GM18505 (cell line): ENCODE measurements at regions not wholly inside any gene's neighbourhood (a gene's known extent, or its start where the extent isn't known, plus 50 kb on each side); places are given as distances from the start of the nearest gene placed in this dataset.

ENCODE experiments used
- ATAC-seq: cut with Tn5 transposase; IDR thresholded peaks from one replicate; pipeline ENCODE4 v1.9.1; 2021; ENCODE audit not compliant: unreplicated experiment
- POLR2A ChIP-seq: IDR thresholded peaks from 4 replicates; pipeline ENCODE4 v1.6.1; 2011; ENCODE audit warnings: borderline replicate concordance; ENCODE audit not compliant: insufficient read depth, insufficient read length; ENCODE audit errors: extremely low read depth

DNA sequence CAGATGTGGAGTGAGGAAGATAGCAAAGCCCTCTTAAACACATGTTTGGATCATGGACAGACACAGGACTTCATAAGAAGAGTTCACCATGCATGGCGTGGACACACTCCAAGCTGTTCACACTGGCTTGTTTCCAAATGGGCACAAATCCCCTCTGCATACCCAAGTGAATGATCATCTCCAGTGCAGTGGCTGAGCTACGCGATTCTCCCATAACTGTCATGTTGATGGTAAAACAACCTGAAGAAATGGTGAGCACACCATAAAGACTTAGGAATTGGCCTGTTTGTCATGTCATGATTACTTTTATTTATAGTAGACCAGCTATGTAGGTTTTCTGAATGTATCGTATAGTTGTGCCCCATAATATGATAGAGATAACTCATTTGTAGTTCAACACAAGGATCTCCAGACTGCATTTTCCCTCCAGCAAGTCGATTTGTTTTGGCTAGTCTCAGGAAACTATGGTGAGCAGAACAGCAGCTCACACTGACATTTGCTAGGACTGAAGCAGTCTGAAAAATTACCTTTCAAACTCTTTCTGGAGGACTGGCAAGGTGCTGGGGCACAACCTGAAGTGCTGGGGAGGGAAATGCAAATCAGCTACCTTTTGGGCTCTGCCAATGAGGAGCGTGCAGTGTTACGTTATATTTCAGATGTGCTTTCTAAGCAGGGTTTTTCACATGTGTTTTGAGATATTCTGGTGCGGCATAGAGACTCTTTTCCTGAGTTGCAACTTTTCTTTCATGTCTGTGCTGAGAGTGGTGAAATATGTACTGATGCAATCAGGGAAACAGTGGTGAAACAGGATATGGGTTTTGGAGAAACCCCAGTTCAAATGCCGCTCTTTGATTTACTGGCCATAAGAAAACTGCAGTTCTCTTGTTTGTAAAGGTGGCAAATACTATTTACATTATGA lies 629.6 kb upstream of the DPP6 start:
- no peak for TF ChIP-seq POLR2A
- ATAC-seq = no peak

DNA sequence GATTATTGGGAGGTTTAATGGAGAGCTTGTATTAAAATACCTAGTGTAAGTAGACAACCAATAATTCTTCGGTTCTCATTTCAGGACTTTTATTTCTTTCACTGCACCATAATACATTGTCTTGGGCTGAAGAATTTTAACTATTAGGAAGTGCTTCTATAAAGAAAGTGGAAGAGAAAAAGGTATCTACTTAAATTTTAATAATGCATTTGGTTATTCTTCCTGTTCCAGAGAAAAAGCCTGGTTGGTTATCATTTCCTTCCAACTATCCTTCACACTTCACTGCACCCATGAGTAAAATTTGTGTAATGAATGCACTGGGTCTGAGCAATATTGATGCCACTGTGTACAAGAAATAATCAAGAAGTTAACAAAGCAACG lies 629.0 kb upstream of the DPP6 start:
- ATAC-seq = no peak
- no peak for TF ChIP-seq POLR2A

DNA sequence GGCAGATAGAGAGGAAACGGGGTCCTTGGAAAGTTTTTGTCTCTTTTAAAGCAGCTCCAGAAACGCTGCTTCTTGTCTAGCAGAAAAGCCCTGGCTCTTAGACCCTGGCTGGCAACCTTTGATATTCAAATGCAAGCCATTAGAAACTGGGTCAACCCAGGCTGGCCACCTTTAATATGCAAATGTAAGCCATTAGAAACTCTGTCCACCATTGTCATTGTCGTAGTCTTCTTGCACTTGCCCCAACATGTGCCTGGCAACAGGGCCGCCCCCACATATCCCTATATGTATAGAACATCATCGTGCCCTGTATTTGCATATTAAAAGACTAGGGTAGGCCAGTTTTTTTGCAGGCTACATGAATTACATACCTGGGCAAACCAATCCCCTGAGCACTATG lies 621.3 kb upstream of the DPP6 start:
- no peak for TF ChIP-seq POLR2A
- no peak for ATAC-seq

DNA sequence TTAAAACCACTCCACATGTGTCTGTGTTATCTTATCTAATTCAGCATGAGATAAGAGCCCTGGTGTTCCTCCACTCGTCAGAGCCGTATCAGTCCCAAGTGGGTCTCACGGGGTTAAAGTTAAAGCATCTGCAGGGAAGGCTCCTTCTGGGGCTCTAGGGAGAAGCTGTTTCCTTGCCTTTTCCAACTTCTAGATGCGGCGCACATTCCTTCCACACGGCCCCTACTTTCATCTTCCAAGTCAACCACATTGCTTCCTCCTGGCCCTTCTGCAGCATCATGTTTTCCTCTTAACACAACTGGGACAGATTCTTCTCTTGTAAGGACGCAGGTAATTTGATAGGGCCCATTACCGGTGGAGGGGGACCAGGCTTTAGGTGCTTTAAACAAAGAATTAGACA lies 620.1 kb upstream of the DPP6 start:
- TF ChIP-seq POLR2A = no peak
- ATAC-seq = no peak

DNA sequence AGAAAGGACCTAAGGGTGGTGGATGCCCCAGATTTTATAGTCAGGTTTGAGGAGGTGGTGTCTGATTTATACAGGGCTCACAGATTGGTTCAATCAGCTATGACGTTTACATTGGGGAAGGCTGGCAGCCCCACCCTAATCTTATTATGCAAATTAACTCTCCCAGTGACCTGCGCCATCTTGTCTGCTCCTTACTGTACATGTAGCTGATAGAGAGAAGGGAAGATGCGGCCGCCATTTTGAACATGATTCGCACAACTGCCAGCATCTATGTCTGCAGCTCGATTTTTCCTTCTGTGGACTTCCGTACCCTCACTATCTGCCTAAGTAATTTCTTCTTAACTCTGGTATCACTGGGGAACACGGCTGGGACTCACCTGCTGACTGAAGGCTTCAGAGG lies 619.0 kb upstream of the DPP6 start:
- ATAC-seq = no peak
- TF ChIP-seq POLR2A = no peak

DNA sequence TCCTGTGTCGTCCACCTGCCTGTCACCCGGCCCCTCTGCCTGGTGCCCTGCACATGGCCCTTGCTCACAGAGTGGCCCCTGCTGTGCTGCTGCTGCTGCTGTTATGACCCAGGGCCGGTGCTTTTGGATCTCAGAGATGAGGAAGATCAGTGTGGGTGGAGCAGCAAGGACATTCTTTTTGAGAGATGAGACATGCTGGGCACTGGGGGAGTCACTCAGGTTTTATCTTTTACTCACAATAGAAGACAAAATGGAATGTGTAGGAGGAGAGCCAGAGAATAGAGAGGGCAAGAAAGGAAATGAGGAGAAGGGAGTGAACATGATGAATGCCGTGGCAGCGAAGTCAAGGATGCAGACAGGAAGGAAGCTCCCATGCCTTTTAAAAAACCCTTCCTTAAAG lies 611.5 kb upstream of the DPP6 start:
- no peak for TF ChIP-seq POLR2A
- ATAC-seq = no peak

DNA sequence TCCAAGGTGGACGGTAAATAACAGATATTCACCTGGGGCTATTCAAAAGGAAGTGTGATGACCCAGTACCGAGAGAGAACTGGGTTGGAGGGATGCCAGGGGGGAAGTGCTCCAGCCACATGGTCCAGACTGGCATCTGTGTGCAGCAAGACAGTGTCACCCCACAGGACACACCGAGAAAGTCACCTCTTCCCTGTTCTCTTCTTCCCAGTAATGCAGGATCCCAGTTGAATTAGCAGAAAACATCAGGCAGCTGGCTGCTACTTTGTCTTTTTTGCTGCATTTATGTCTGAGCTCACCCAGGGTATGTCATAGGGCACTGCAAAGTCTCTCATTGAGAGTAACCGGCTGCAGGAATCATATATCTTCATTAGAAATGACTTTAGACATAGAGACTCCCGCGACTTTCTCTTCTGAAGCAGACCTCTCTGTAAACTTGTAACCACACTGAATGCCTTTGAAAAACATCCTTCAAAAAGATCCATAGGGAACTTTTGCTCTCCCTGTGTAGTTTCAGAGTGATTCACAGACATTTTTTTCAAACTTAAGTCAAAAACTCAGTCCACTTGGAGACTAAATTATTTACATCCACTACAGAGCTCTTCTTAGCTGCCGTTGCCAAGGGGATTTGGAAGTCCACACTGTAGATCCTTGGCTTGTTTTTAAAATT lies 609.0 kb upstream of the DPP6 start:
- ATAC-seq = no peak
- no peak for TF ChIP-seq POLR2A

DNA sequence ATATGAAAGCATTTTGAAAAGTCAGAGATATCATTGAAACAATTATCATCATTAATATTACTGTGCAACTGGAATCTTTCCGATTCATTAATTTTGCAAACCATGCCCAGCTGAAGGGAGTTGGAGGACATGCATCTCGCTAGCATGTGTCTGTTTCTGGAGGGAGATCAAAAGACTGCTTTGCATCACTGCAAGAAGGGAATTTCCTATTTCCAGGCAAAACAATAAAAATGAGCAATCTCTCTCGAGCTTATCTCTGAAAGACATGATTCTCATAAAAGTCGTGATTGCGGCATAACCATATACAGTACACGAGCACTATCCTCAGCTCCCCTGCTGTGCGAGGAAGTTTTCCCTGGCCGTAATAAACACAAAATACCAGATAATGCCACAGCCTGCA lies 607.6 kb upstream of the DPP6 start:
- TF ChIP-seq POLR2A = no peak
- no peak for ATAC-seq

DNA sequence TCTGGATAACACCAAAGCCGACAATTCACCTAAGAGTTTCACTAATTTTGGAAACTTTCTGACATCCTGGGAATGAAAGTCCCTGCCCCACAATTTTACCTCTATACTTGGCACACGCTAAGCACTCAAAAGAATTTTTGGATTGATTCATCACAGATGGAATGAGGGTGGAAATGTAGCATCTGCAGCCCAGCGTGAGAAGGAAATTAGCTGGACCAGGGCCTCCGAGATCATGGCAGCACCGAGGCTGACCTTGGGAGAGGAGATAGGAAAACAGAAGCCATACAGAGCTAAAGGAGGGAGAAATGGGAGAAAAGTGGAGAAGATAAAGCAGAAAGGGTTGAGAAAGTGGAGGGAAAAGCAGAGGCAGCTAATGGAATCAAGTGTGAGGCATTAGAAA lies 606.6 kb upstream of the DPP6 start:
- ATAC-seq = no peak
- no peak for TF ChIP-seq POLR2A

DNA sequence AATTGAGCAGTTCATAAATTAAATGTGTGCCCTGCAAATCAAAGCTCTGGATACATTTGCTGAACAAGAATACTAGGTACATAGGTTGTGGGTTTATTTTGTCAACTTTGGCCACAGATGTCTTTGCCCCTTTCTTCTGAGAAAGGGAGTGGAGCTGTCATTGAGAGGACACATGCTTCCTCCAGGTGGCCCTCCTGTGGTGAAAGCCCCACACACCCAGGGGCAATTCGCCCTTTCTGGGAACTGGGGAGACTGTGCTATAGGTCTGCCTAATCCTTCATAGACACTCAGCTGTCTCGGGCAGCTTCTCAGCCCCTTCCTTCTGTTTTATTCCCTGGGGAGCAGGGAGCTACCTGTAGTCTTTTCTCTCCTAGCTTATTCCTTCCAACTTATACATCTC lies 605.7 kb upstream of the DPP6 start:
- no peak for TF ChIP-seq POLR2A
- no peak for ATAC-seq

DNA sequence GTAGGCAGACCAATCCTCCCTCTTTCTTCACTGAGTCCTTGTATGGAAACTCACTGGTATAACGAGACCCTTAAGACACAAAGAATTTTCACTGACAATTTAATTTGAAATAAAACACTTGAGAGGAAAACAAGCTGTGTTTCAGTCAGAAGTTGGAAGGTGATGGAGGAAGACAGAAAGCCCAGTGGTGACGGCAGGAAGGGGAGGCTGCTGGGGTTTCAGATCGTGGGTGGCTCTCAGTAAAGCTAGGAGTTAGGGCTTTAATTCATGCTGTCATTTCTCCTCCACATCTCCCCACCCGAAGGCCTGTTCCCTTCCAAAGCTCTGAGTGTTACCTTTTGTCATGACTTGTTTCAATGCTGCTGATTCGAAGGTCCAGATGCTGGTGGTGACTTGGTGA lies 605.2 kb upstream of the DPP6 start:
- ATAC-seq = no peak
- TF ChIP-seq POLR2A = no peak

DNA sequence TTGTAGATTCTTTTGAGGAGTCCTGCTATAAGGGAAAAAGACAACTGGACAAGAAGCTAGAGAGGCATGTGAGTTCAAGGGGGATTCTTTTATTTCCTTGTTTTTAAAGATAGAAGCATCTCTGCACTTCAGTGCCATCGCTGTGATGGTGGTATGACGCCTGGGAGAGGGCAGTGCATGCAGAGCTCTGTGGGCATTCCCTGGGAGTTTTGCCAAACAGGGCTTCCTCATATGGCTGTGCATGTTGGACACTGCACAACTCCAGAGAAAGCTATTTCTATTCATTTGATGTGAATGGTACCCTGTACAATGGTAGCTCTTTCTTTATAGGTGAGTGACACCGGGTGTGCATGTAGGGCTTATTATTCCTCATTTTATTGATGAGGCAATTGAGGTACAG lies 599.5 kb upstream of the DPP6 start:
- ATAC-seq = no peak
- no peak for TF ChIP-seq POLR2A

DNA sequence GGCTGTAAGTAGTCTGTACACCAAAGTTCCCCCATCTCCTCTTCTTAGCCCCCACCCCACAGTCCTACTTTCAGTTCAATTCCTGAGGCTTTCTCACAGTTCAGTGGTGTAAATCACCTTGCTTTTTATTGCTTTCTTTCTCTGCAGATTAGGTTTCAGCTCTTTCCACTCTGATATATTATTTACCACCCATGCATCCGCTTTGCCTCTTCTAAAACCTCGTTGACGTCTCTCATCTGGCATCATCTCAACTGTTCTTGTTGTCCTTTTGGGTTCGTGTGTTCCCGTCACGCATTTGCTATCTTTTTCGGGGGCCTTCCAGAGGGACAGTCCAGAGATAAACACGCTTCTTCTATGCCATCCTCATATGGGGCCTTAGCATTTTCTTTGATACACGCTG lies 597.9 kb upstream of the DPP6 start:
- ATAC-seq = no peak
- TF ChIP-seq POLR2A = no peak

DNA sequence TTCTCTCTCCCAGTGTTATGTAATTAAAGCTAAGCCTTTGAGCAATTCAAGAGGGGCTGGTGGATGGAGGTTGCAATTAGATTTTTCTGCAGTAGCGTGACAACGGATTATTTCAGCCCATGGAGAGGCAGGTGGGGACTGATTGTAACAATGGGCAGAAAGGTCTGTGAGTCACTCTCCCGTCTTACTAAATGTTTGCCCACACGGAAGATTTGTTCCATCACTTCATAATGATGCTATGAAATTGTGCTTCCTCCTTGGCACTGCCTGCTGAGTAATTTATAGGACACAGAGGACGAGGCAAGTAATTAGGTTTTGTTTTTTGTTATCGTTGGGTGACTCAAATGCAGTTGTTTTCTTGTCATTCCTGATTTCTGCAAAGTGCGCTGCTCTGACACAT lies 594.5 kb upstream of the DPP6 start:
- no peak for ATAC-seq

More for the DNA sequence above, 594.5 kb upstream of the DPP6 start:
- TF ChIP-seq POLR2A = no peak
